ENCODE measurements at regions not wholly inside any gene's neighbourhood (a gene's known extent, or its start where the extent isn't known, plus 50 kb on each side); places are given as distances from the start of the nearest gene placed in this dataset.

DNA sequence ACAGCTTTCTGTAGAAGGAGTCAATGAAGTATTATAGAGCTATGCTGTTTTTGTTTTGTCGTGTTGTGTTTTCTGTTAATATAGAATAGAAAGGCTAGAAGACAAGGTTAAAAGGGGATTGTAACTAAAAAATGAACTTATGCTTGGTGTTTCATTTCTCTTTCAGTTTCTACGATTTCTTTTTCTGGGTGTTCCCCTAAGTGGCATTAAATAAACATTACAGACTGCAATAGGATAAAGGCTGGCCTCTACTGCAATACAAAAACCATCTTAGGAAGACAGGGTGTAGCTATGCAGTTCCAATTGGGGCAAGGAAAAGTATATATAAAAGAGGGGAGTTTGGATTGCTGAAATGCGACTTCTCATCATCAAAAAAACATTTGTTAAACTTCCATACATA is 1609.7 kb upstream of the ACVR2A start:
- Histone ChIP-seq H3K36me3 (no peaks in the 10 kb centered on the region), H3K27me3 (no peaks in the 10 kb centered on the region), H3K27ac (no peak overlapping the region), H3K9me3 (no peaks in the 10 kb centered on the region), H3K4me3 (no peak overlapping the region), H3K4me1 (no peaks in the 10 kb centered on the region)
- TF ChIP-seq, protein P1, sequence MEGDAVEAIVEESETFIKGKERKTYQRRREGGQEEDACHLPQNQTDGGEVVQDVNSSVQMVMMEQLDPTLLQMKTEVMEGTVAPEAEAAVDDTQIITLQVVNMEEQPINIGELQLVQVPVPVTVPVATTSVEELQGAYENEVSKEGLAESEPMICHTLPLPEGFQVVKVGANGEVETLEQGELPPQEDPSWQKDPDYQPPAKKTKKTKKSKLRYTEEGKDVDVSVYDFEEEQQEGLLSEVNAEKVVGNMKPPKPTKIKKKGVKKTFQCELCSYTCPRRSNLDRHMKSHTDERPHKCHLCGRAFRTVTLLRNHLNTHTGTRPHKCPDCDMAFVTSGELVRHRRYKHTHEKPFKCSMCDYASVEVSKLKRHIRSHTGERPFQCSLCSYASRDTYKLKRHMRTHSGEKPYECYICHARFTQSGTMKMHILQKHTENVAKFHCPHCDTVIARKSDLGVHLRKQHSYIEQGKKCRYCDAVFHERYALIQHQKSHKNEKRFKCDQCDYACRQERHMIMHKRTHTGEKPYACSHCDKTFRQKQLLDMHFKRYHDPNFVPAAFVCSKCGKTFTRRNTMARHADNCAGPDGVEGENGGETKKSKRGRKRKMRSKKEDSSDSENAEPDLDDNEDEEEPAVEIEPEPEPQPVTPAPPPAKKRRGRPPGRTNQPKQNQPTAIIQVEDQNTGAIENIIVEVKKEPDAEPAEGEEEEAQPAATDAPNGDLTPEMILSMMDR (IDR thresholded peaks at IDR 0.05) = no peak
- TF ChIP-seq POLR2A (IDR thresholded peaks at IDR 0.05) (no peak), POLR2AphosphoS5 (IDR thresholded peaks at IDR 0.05) (no peak)
- intact Hi-C loops (cut with DNase I; ENCODE audit: low total_unique reads) = no loop called here
- no peak for DNase-seq (ENCODE audit: low spot score in 2 of 2)

DNA sequence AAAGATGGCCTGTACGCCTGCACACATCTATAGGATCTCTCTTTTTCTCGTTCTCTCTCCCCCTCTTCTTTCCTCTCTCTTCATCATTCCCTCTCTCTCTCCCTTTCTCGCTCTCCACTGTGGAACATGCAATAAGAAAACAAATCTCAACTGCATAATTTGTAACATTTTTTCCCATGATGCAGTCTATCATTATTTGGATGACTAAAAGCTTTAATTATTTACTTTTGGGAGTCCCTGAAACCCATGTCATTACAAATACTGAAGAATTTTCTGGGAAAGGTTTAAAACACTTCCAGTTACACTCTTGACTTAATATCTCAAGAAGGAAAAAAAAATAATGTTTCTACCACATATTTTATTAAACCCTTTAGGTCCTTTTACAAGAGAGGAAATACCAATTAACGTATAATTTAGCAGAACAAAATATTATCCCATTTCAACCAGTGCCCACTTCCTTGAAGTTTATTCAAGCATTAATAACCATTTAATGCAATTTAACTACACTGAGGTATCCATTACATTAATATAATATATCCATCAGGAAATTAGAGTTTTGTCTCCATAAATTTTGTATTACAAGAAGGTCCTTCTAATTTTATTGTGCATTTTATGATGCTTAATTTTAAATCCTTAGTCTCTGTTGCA is 1615.2 kb upstream of the ACVR2A start:
- no peak for DNase-seq (ENCODE audit: low spot score in 2 of 2)
- TF ChIP-seq POLR2AphosphoS5 (IDR thresholded peaks at IDR 0.05) = no peak
- TF ChIP-seq, protein P1 (IDR thresholded peaks at IDR 0.05) = no peak
- no peak for TF ChIP-seq POLR2A (IDR thresholded peaks at IDR 0.05)
- H3K9me3 ChIP-seq = no peaks in the 10 kb centered on the region
- no peak overlapping the region for H3K27ac ChIP-seq
- H3K4me3 ChIP-seq = no peak overlapping the region
- no peaks in the 10 kb centered on the region for H3K27me3 ChIP-seq
- H3K36me3 ChIP-seq = no peaks in the 10 kb centered on the region
- no peaks in the 10 kb centered on the region for H3K4me1 ChIP-seq
- intact Hi-C loops (cut with DNase I; ENCODE audit: low total_unique reads) = no loop called here

DNA sequence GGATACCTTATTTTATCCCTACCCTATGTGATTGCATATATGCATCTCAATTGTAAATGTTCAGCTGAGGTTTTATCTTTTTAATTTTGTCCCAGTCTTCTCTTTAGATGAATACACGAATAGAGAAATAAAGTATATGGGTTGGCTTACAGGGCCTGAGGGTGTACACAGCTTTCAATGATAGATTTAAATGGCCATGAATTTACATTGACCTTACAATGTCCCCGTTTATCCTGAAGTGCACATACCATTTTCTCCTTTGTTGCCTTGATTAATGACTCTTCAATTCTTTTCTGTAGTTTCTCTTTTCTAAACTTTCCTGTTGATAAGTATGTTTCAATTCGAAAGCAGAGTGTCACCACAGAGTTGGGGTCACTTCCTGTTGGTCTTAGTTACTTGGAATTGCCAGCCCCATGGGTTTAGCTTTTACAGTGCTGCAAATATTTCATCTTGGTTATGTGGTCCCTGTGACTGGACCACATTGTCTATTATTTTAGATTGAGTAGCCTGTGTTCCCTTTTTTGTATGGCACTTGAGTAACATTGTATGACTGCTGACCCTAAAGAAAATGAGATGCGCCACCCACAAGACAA is 1616.3 kb upstream of the ACVR2A start:
- no peak for TF ChIP-seq POLR2AphosphoS5 (IDR thresholded peaks at IDR 0.05)
- TF ChIP-seq POLR2A (IDR thresholded peaks at IDR 0.05) = no peak
- TF ChIP-seq, protein P1 (IDR thresholded peaks at IDR 0.05) = no peak
- Histone ChIP-seq H3K4me3 (no peak overlapping the region), H3K9me3 (no peaks in the 10 kb centered on the region), H3K36me3 (no peaks in the 10 kb centered on the region), H3K27ac (no peak overlapping the region), H3K27me3 (no peaks in the 10 kb centered on the region), H3K4me1 (no peaks in the 10 kb centered on the region)
- DNase-seq (ENCODE audit: low spot score in 2 of 2) = no peak
- intact Hi-C loops (cut with DNase I; ENCODE audit: low total_unique reads) = no loop called here

DNA sequence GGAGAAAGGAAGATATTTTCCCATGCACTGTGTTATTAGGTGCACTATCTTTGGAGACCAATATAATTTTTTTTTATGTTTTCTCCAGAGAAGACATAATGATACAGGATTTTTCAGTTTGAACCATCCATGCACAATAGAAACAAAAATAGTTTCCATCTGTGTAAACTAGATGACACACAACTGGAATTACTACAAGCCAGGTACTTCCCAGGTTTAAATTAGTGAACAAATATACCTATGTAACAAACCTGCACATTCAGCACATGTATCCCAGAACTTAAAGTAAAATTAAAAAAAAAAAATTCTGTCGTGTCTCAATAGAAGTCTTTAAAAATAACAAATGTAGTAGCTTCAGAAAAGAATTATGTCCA is 1616.8 kb upstream of the ACVR2A start:
- no peaks in the 10 kb centered on the region for H3K27me3 ChIP-seq
- no peak overlapping the region for H3K27ac ChIP-seq
- H3K36me3 ChIP-seq = no peaks in the 10 kb centered on the region
- H3K9me3 ChIP-seq = no peaks in the 10 kb centered on the region
- no peak for DNase-seq (ENCODE audit: low spot score in 2 of 2)
- TF ChIP-seq, protein P1 (IDR thresholded peaks at IDR 0.05) = no peak
- TF ChIP-seq POLR2A (IDR thresholded peaks at IDR 0.05) (no peak), POLR2AphosphoS5 (IDR thresholded peaks at IDR 0.05) (no peak)
- intact Hi-C loops (cut with DNase I; ENCODE audit: low total_unique reads) = no loop called here
- H3K4me1 ChIP-seq = no peaks in the 10 kb centered on the region
- no peak overlapping the region for H3K4me3 ChIP-seq

DNA sequence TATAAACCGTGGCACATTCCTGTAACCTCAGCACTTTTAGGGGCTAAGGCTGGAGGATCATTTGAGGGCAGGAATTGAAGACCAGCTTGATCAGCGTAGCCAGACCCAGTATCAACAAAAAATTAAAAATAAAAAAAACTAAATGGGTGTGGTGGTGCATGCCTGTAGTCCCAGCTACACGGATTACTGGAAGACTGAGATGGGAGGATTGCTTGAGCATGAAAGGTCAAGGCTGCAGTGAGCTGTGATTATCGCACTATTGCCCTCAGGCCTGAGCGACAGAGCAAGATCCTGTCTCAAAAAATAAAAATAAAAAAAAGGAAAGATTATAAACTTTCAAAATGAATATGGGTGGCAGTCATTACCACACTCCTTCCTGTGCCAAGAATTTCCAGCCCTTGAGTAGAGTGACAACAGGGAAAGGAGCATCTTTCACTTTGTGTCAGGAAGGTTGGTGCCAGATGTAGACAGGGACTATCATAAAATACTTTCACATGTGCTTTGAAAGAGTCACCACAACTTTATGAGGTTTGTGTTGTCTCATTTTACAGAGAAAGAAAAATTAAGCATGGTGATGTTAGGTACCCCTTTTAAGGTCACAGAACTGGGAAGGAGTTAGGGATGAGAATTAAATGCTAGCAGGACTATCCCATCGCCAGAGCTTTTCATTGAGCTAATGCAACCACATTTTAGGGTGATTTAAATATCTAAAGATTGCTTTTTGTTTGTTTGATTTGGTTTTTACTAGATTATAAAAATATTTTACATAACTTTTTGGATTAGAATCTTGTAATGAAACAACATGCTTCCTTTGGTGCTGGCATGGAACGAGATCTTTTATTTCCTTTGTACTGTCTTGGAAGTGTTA is 1617.4 kb upstream of the ACVR2A start:
- Histone ChIP-seq H3K27me3 (no peaks in the 10 kb centered on the region), H3K4me3 (no peak overlapping the region), H3K9me3 (no peaks in the 10 kb centered on the region), H3K27ac (no peak overlapping the region), H3K36me3 (no peaks in the 10 kb centered on the region), H3K4me1 (no peaks in the 10 kb centered on the region)
- TF ChIP-seq, protein P1 (IDR thresholded peaks at IDR 0.05) = no peak
- TF ChIP-seq POLR2AphosphoS5 (IDR thresholded peaks at IDR 0.05) (no peak), POLR2A (IDR thresholded peaks at IDR 0.05) (no peak)
- intact Hi-C loops (cut with DNase I; ENCODE audit: low total_unique reads) = no loop called here
- no peak for DNase-seq (ENCODE audit: low spot score in 2 of 2)
